Islet of Langerhans (tissue), 1 donor: ENCODE measurements at regions not wholly inside any gene's neighbourhood (a gene's known extent, or its start where the extent isn't known, plus 50 kb on each side); places are given as distances from the start of the nearest gene placed in this dataset.

Experiments
- FAIRE-seq: peaks from one replicate; lab custom pipeline; 2011; peaks lifted over from hg19 to GRCh38; lab: Jason Lieb, UNC

GRCh38 chr10:52609071-52609470 lies 163.5 kb downstream of the MBL2 start:
- FAIRE-seq = no peak

GRCh38 chr10:52609626-52610240 lies 162.9 kb downstream of the MBL2 start:
- FAIRE-seq = no peak

- FAIRE-seq = no peak
Measured at GRCh38 chr10:52615331-52615730, 157.3 kb downstream of the MBL2 start.

GRCh38 chr10:52615756-52616394 lies 156.7 kb downstream of the MBL2 start:
- FAIRE-seq = no peak

- FAIRE-seq = no peak
Measured at GRCh38 chr10:52616395-52616764, 156.2 kb downstream of the MBL2 start.

- FAIRE-seq = no peak
Measured at GRCh38 chr10:52617346-52617745, 155.2 kb downstream of the MBL2 start.

GRCh38 chr10:52619052-52619451 lies 153.5 kb downstream of the MBL2 start:
- FAIRE-seq = no peak

GRCh38 chr10:52621635-52622079 lies 150.9 kb downstream of the MBL2 start:
- no peak for FAIRE-seq

- no peak for FAIRE-seq
Measured at GRCh38 chr10:52623761-52624160, 148.8 kb downstream of the MBL2 start.

- FAIRE-seq = no peak
Measured at GRCh38 chr10:52627279-52627678, 145.3 kb downstream of the MBL2 start.

- no peak for FAIRE-seq
Measured at GRCh38 chr10:52631146-52631545, 141.4 kb downstream of the MBL2 start.

- FAIRE-seq = no peak
Measured at GRCh38 chr10:52631648-52632047, 140.9 kb downstream of the MBL2 start.

- no peak for FAIRE-seq
Measured at GRCh38 chr10:52632591-52632990, 140.0 kb downstream of the MBL2 start.

GRCh38 chr10:52633266-52633665 lies 139.3 kb downstream of the MBL2 start:
- no peak for FAIRE-seq

GRCh38 chr10:52635651-52636050 lies 136.9 kb downstream of the MBL2 start:
- FAIRE-seq = no peak

GRCh38 chr10:52636874-52637273 lies 135.7 kb downstream of the MBL2 start:
- no peak for FAIRE-seq

GRCh38 chr10:52637592-52637991 lies 135.0 kb downstream of the MBL2 start:
- no peak for FAIRE-seq

- FAIRE-seq = no peak
Measured at GRCh38 chr10:52639652-52640051, 132.9 kb downstream of the MBL2 start.

GRCh38 chr10:52642208-52642607 lies 130.4 kb downstream of the MBL2 start:
- FAIRE-seq = no peak

- no peak for FAIRE-seq
Measured at GRCh38 chr10:52644373-52645186, 128.0 kb downstream of the MBL2 start.

GRCh38 chr10:52645187-52645758 lies 127.3 kb downstream of the MBL2 start:
- no peak for FAIRE-seq

GRCh38 chr10:52649511-52649910 lies 123.1 kb downstream of the MBL2 start:
- FAIRE-seq = no peak

GRCh38 chr10:52650873-52651272 lies 121.7 kb downstream of the MBL2 start:
- FAIRE-seq = no peak
